ENCODE measurements at regions not wholly inside any gene's neighbourhood (a gene's known extent, or its start where the extent isn't known, plus 50 kb on each side); places are given as distances from the start of the nearest gene placed in this dataset.

DNA sequence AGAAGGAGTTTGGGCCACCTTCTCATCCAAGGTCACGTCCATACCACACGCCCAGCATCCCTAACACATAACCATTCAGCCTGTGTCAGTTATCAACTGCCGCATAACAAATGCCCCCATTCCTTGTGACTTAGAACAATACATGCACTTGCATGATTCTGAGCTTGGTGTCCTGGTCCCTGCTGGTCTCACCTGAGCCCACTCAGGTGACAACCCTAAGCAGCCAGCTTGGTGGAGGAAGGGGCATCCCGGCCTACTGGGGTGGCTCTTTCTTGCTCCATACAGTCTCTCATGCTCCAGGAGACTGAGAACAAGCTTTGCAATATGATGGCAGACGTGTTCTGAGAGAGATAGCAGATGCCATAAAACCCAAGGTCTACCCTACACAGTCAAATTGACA, 1276.9 kb downstream of the TBC1D22A start:
- H4K20me1 ChIP-seq (ENCODE audit: insufficient read depth): no peaks in the 10 kb centered on the region
- no peak overlapping the region for H3K27ac ChIP-seq
- H3K4me2 ChIP-seq (ENCODE audit: unreplicated experiment): no peak overlapping the region
- no peaks in the 10 kb centered on the region for H3F3A ChIP-seq (ENCODE audit: insufficient read depth)
- H3K4me3 ChIP-seq: no peak overlapping the region
- TF ChIP-seq EZH2phosphoT487 (IDR thresholded peaks at IDR 0.05; ENCODE audit: insufficient read depth, low read depth): no peak
- TF ChIP-seq EZH2 (IDR thresholded peaks at IDR 0.05; ENCODE audit: insufficient read depth, poor library complexity, severe bottlenecking): no peak
- no peak for DNase-seq
- WGBS, 2 experiments (ENCODE audit: low coverage in 1 of 2, low lambda C conversion rate in 2 of 2, missing lambda C conversion rate in 2 of 2): 39 to 41% methylated on average over 5 of the region's 5 CpGs
- H3K79me2 ChIP-seq (ENCODE audit: insufficient read depth): no peaks in the 10 kb centered on the region
- H3K9me3 ChIP-seq (ENCODE audit: low read depth): no peaks in the 10 kb centered on the region
- H3K9me2 ChIP-seq (ENCODE audit: insufficient read depth): no peaks in the 10 kb centered on the region
- no peaks in the 10 kb centered on the region for H3K27me3 ChIP-seq (replicated peaks; ENCODE audit: insufficient read depth)
- no peak overlapping the region for H3K9ac ChIP-seq
- H3K36me3 ChIP-seq (ENCODE audit: low read depth): no peaks in the 10 kb centered on the region
- in situ Hi-C loops (cut with MboI): no loop called here
- H2AFZ ChIP-seq: no peak overlapping the region
- H3K4me1 ChIP-seq (ENCODE audit: insufficient read depth): no peaks in the 10 kb centered on the region

GRCh38 chr22:48037618-48038017, 1275.2 kb downstream of the TBC1D22A start:
- Histone ChIP-seq H3K4me1 (ENCODE audit: insufficient read depth) (no peaks in the 10 kb centered on the region), H3K9me3 (ENCODE audit: low read depth) (no peaks in the 10 kb centered on the region), H3K4me3 (no peak overlapping the region), H3K9ac (no peak overlapping the region), H3K9me2 (ENCODE audit: insufficient read depth) (no peaks in the 10 kb centered on the region), H2AFZ (no peak overlapping the region), H3K27me3 (replicated peaks; ENCODE audit: insufficient read depth) (no peaks in the 10 kb centered on the region), H3F3A (ENCODE audit: insufficient read depth) (no peaks in the 10 kb centered on the region), H3K36me3 (ENCODE audit: low read depth) (no peaks in the 10 kb centered on the region), H3K79me2 (ENCODE audit: insufficient read depth) (no peaks in the 10 kb centered on the region), H3K27ac (no peak overlapping the region), H4K20me1 (ENCODE audit: insufficient read depth) (no peaks in the 10 kb centered on the region), H3K4me2 (ENCODE audit: unreplicated experiment) (no peak overlapping the region)
- DNase-seq: no peak
- in situ Hi-C loops (cut with MboI): no loop called here
- WGBS, 2 experiments (ENCODE audit: low coverage in 1 of 2, low lambda C conversion rate in 2 of 2, missing lambda C conversion rate in 2 of 2): 14 to 15% methylated on average over 4 of the region's 4 CpGs
- TF ChIP-seq EZH2phosphoT487 (IDR thresholded peaks at IDR 0.05; ENCODE audit: insufficient read depth, low read depth) (no peak), EZH2 (IDR thresholded peaks at IDR 0.05; ENCODE audit: insufficient read depth, poor library complexity, severe bottlenecking) (no peak)

DNA sequence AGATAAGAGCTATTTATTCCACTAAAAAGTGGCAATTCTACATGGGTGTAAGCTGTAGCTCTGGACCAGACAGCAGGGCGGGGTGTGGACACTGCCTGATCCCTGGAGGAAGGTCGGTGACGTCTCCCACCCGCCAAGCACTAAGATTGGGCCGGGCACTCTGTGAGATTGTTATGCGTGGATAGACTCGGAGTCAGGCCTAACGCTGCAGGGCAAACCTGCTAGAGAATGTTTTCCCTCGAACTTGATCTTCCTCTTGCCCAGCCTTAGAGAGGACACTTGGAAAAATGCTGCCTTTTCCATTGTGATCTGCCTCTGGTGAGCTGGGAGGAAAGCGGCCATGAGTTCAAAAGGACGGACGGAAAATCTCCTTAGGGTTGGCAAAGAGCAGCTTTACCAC, 1273.4 kb downstream of the TBC1D22A start:
- no peaks in the 10 kb centered on the region for H3K36me3 ChIP-seq (ENCODE audit: low read depth)
- no peaks in the 10 kb centered on the region for H3K9me3 ChIP-seq (ENCODE audit: low read depth)
- TF ChIP-seq EZH2phosphoT487 (IDR thresholded peaks at IDR 0.05; ENCODE audit: insufficient read depth, low read depth): no peak
- TF ChIP-seq EZH2 (IDR thresholded peaks at IDR 0.05; ENCODE audit: insufficient read depth, poor library complexity, severe bottlenecking): no peak
- H3K79me2 ChIP-seq (ENCODE audit: insufficient read depth): no peaks in the 10 kb centered on the region
- H3K27me3 ChIP-seq (replicated peaks; ENCODE audit: insufficient read depth): no peaks in the 10 kb centered on the region
- H2AFZ ChIP-seq: no peak overlapping the region
- no peak overlapping the region for H3K4me2 ChIP-seq (ENCODE audit: unreplicated experiment)
- H3K9ac ChIP-seq: no peak overlapping the region
- in situ Hi-C loops (cut with MboI): no loop called here
- DNase-seq: no peak
- H3K9me2 ChIP-seq (ENCODE audit: insufficient read depth): no peaks in the 10 kb centered on the region
- H3K4me1 ChIP-seq (ENCODE audit: insufficient read depth): no peaks in the 10 kb centered on the region
- H3K4me3 ChIP-seq: no peak overlapping the region
- H4K20me1 ChIP-seq (ENCODE audit: insufficient read depth): no peaks in the 10 kb centered on the region
- WGBS, 2 experiments (ENCODE audit: low coverage in 1 of 2, low lambda C conversion rate in 2 of 2, missing lambda C conversion rate in 2 of 2): 43 to 44% methylated on average over 12 of the region's 12 CpGs
- no peak overlapping the region for H3K27ac ChIP-seq
- H3F3A ChIP-seq (ENCODE audit: insufficient read depth): no peaks in the 10 kb centered on the region

- TF ChIP-seq EZH2phosphoT487 (IDR thresholded peaks at IDR 0.05; ENCODE audit: insufficient read depth, low read depth): no peak
- no peak for TF ChIP-seq EZH2 (IDR thresholded peaks at IDR 0.05; ENCODE audit: insufficient read depth, poor library complexity, severe bottlenecking)
- H3K36me3 ChIP-seq (ENCODE audit: low read depth): no peaks in the 10 kb centered on the region
- no peak for DNase-seq
- H3K4me2 ChIP-seq (ENCODE audit: unreplicated experiment): no peak overlapping the region
- no peaks in the 10 kb centered on the region for H3K9me2 ChIP-seq (ENCODE audit: insufficient read depth)
- H3K27me3 ChIP-seq (replicated peaks; ENCODE audit: insufficient read depth): no peaks in the 10 kb centered on the region
- H3K4me3 ChIP-seq: no peak overlapping the region
- 31 to 35% methylated on average over 6 of the region's 6 CpGs for WGBS, 2 experiments (ENCODE audit: low coverage in 1 of 2, low lambda C conversion rate in 2 of 2, missing lambda C conversion rate in 2 of 2)
- H3F3A ChIP-seq (ENCODE audit: insufficient read depth): no peaks in the 10 kb centered on the region
- no peaks in the 10 kb centered on the region for H3K9me3 ChIP-seq (ENCODE audit: low read depth)
- H3K79me2 ChIP-seq (ENCODE audit: insufficient read depth): no peaks in the 10 kb centered on the region
- in situ Hi-C loops (cut with MboI): no loop called here
- H2AFZ ChIP-seq: no peak overlapping the region
- H4K20me1 ChIP-seq (ENCODE audit: insufficient read depth): no peaks in the 10 kb centered on the region
- no peaks in the 10 kb centered on the region for H3K4me1 ChIP-seq (ENCODE audit: insufficient read depth)
- no peak overlapping the region for H3K27ac ChIP-seq
- no peak overlapping the region for H3K9ac ChIP-seq
These were observed 1269.1 kb downstream of the TBC1D22A start for GRCh38 chr22:48031589-48031988.

DNA sequence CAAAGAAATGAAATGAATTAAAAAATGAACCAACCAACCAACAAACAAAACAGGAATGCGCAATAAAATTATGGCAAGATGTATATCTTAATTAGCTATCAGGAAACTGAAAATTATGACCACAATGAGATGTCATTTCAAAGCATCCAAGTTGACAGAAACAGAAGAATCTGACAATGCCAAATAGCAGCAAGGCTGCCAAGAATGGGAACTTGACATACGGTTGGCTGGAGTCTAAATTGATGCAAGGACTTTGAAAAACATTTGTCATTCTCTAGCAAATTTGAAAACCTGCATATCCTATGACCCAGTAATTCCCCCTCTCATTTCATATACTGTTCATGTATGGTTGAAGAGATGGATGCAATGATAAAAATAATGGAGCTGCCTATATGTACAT, 1262.6 kb downstream of the TBC1D22A start:
- TF ChIP-seq EZH2 (IDR thresholded peaks at IDR 0.05; ENCODE audit: insufficient read depth, poor library complexity, severe bottlenecking): no peak
- no peak for TF ChIP-seq EZH2phosphoT487 (IDR thresholded peaks at IDR 0.05; ENCODE audit: insufficient read depth, low read depth)
- Histone ChIP-seq H3F3A (ENCODE audit: insufficient read depth) (no peaks in the 10 kb centered on the region), H3K4me1 (ENCODE audit: insufficient read depth) (no peaks in the 10 kb centered on the region), H3K79me2 (ENCODE audit: insufficient read depth) (no peaks in the 10 kb centered on the region), H3K9ac (no peak overlapping the region), H3K9me2 (ENCODE audit: insufficient read depth) (no peaks in the 10 kb centered on the region), H3K36me3 (ENCODE audit: low read depth) (no peaks in the 10 kb centered on the region), H3K27me3 (replicated peaks; ENCODE audit: insufficient read depth) (no peaks in the 10 kb centered on the region), H3K9me3 (ENCODE audit: low read depth) (no peaks in the 10 kb centered on the region), H3K4me2 (ENCODE audit: unreplicated experiment) (no peak overlapping the region), H3K4me3 (no peak overlapping the region), H3K27ac (no peak overlapping the region), H4K20me1 (ENCODE audit: insufficient read depth) (no peaks in the 10 kb centered on the region), H2AFZ (no peak overlapping the region)
- in situ Hi-C loops (cut with MboI): no loop called here
- DNase-seq: no peak
- 31 to 34% methylated on average over 2 of the region's 2 CpGs for WGBS, 2 experiments (ENCODE audit: low coverage in 1 of 2, low lambda C conversion rate in 2 of 2, missing lambda C conversion rate in 2 of 2)
